C4-2B (cell line): ENCODE measurements at regions not wholly inside any gene's neighbourhood (a gene's known extent, or its start where the extent isn't known, plus 50 kb on each side); places are given as distances from the start of the nearest gene placed in this dataset.

Experiments
- H3K27ac ChIP-seq: fragments of 450-650 bp; 2 replicates; pipeline ENCODE4 v1.5.1; 2017
- ZFX ChIP-seq: fragments of 450-650 bp; IDR thresholded peaks from 2 replicates; pipeline ENCODE4 v1.6.1; 2017
- TF ChIP-seq, protein P1 (sequence below): fragments of 450-650 bp; conservative IDR thresholded peaks from 2 replicates; pipeline ENCODE4 v1.5.1; 2017; ENCODE audit warnings: mild to moderate bottlenecking

DNA sequence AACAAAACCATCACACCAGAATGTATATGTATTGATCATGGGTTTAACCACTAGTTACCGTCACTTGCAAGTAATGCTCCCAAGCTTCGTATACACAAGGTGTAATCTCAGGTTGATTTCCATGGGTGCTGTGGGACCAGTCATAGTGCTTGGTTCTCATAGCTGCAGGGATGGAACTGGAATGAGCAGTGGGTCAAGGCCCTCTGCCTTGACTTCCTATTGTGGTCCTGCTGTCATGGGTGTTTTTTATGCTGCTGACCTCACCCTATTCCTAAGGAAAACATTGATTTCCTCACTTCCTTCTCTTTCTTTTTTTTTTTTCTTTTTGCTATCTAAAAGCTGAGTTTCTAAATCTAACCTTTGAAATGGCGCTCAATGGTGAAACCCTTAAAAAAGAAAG is 325.6 kb upstream of the RASGRP1 start:
- peak overlapping the region; percentile 28; the same call in 1 of the 2 replicates for H3K27ac ChIP-seq
- TF ChIP-seq ZFX: no peak
- TF ChIP-seq, protein P1, sequence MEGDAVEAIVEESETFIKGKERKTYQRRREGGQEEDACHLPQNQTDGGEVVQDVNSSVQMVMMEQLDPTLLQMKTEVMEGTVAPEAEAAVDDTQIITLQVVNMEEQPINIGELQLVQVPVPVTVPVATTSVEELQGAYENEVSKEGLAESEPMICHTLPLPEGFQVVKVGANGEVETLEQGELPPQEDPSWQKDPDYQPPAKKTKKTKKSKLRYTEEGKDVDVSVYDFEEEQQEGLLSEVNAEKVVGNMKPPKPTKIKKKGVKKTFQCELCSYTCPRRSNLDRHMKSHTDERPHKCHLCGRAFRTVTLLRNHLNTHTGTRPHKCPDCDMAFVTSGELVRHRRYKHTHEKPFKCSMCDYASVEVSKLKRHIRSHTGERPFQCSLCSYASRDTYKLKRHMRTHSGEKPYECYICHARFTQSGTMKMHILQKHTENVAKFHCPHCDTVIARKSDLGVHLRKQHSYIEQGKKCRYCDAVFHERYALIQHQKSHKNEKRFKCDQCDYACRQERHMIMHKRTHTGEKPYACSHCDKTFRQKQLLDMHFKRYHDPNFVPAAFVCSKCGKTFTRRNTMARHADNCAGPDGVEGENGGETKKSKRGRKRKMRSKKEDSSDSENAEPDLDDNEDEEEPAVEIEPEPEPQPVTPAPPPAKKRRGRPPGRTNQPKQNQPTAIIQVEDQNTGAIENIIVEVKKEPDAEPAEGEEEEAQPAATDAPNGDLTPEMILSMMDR: no peak

DNA sequence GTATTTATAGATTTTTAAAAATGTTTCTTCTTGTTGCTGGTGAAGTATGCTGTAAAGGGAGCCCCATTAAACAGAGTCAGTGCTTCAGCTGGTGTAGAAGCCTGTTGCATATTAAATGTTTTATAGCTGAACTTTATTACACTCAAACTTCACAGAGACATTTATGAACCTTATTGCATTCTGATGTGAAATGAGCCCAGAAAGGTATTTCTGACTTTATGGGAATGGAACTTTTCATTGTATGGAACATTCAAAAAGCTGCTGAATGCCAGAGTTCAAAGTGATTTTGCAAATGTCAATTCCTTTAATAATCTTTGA is 329.3 kb upstream of the RASGRP1 start:
- no peak overlapping the region; the same call in 1 of the 2 replicates for H3K27ac ChIP-seq
- TF ChIP-seq, protein P1: no peak
- no peak for TF ChIP-seq ZFX

DNA sequence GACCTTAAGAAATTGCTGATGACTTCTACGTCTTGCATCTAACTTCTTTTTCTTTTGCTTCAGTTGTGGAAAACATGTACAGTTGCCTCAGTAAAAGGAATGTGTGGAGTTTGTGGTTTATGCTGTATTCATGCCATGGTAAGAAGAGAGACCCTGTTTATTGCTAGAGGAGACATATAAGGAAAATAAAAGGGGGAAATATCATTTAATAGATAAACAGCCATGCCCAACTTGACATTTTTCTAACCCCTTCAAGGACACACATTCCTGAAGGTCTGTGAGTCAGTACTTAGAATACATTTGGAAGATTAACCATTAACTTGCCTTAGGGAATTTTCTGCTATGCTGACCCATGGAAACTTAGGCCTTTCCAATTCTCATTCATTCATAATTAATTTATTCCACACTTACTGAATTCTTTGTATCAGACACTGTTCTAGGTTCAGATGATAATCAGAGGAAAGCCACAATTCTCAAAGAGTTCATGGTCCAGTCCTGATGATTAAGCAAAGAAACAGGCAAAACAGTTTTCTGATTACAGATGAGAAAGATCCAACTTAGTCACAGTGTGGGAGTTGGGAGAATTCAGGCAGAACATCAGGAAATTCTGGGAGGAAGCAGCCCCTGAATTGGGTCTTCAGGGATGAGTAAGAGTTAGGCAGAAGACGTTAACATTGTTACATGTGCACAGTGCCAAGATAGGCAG is 329.8 kb upstream of the RASGRP1 start:
- TF ChIP-seq, protein P1: no peak
- no peak for TF ChIP-seq ZFX
- peak overlapping the region; percentile 84; the same call in 1 of the 2 replicates for H3K27ac ChIP-seq

DNA sequence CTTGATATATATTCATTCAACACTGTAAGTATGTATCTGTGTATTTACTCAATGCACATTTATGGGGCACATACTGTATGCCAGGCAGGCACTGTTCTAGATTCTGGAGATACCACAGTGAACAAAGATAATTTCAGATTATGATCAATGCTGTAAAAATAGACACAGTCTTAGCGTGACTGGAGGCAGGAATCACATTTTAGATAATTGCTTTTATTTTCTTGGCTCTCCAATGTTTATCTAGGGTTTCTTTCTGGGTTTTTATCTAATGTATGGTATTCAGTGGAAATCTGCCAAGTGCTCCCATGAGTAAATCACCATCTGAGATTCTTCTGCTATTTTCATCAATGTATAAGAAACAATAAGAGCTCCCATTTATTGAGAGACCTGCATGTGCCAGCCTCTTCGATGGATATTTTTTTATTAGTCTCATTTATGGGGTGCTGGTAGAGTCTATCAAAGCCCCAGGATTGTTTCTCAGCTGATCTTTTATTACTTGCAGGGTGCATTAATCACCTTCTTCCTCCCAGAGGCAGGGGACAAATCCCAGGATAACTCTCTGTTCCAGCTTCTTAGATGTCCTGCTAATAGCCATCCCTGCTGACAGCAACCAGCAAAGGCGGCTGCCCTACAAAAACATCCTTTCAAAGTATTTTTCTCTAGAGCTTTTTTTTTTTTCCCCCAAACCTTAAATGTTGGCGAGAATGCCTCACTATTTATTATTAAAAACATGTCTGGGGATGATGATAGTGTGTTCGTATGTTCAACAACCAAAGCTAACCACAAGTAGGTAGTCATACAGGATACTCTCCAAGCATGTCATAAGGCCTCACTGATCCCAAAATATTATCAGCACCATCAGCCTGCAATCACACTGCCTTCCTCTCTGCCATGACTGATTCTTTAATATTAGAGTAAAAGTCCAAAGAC is 331.0 kb upstream of the RASGRP1 start:
- H3K27ac ChIP-seq: peak overlapping the region; percentile 97
- TF ChIP-seq, protein P1: no peak
- TF ChIP-seq ZFX: no peak

DNA sequence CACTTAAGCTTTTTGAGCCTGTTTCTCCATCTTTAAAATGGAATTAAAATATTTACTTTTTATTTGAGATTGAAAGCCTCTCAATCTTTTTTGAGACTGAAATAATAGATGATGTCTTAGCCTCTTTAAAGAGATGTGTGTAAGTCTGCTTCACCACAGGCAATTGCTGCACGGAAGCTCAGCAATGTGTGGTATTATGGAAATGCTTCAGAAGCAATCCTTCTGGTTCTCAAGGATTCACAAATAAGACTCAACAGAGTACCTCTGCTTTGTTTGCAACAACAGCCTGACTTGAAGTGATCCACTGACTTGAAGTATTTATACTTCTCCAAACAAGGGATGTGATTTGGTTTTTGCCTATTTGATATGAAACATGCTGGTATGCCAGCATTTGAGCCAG is 332.0 kb upstream of the RASGRP1 start:
- TF ChIP-seq, protein P1: no peak
- TF ChIP-seq ZFX: no peak
- peak overlapping the region; percentile 97; the same call in 1 of the 2 replicates for H3K27ac ChIP-seq

DNA sequence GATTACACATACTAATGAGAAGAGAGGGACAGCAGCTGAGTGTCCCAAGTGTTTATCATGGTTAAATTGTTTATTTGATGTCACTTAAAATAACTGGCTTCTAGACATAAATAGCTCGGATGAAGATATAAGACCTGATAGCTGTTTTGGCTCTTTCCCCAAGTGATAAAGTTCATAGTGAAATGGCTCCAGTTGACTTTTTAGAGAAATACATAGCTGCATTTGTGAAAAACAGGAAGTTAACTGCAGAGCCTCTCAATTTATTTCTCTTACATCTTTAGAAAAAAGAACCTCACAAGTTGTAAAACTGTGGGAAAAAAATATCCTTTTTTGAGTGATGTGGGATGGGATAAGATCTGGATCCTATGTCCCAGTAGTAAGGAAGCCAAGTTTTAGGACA is 332.9 kb upstream of the RASGRP1 start:
- TF ChIP-seq, protein P1: no peak
- no peak for TF ChIP-seq ZFX
- H3K27ac ChIP-seq: peak overlapping the region; percentile 42; the same call in 1 of the 2 replicates

DNA sequence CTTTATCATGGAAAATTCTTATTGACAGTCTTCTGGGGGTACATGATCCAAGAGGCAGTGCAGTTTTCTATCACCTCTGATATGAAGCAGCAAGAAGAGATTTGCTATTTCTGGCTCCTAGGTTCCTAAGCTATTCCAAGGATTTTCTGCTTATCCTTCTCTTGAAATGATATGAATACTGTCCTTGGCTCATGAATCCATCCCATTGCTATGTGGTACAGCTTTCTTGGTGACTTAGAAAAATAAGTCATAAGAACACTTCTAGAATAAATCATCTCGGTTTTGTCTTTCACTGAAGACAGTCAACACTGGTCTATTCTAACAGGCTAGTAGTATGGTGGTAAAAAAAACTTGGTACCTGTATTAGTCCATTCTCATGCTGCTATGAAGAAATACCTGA is 333.6 kb upstream of the RASGRP1 start:
- no peak overlapping the region for H3K27ac ChIP-seq
- TF ChIP-seq, protein P1: no peak
- no peak for TF ChIP-seq ZFX
